ENCODE measurements at regions not wholly inside any gene's neighbourhood (a gene's known extent, or its start where the extent isn't known, plus 50 kb on each side); places are given as distances from the start of the nearest gene placed in this dataset.

DNA sequence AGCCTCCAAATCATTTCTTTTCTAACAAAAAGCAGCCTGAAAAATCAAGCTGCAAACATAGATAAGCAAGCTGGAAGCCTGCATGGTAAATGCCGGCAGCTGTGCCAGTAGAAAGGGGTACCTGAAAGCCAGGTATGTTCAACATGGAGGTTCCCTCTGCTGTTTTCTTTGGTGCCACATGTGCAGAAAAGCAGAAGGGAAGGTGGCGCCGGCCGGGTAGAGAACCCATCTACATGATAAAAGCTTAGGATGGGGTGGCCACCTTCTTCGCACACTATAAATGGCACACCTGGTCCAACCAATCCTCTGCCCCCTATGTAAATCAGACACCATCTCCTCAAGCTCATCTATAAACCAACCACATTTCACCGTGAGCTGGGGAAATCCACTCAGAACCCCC, 268.9 kb upstream of the IRX2 start:
- Histone ChIP-seq H3K9me2 (ENCODE audit: insufficient read depth) (no peaks in the 10 kb centered on the region), H3K36me3 (ENCODE audit: low read depth) (no peaks in the 10 kb centered on the region), H3K9me3 (ENCODE audit: insufficient read depth, low read depth) (no peaks in the 10 kb centered on the region), H3K27ac (no peak overlapping the region), H4K20me1 (ENCODE audit: insufficient read depth) (no peaks in the 10 kb centered on the region), H3K4me3 (no peak overlapping the region), H3F3A (ENCODE audit: insufficient read depth, low read depth) (no peaks in the 10 kb centered on the region), H2AFZ (no peak overlapping the region), H3K4me1 (replicated peaks; ENCODE audit: insufficient read depth) (no peaks in the 10 kb centered on the region), H3K27me3 (ENCODE audit: insufficient read depth, low read depth) (peaks cover 86% of the 10 kb centered on the region), H3K4me2 (no peak overlapping the region), H3K79me2 (ENCODE audit: low read depth) (no peaks in the 10 kb centered on the region)
- DNase-seq: no peak
- ChIA-PET CTCF (no interaction called here), POLR2A (ENCODE audit: unreplicated experiment) (no interaction called here)
- intact Hi-C loops (cut with micrococcal nuclease; ENCODE audit: unreplicated experiment): no loop called here
- TF ChIP-seq CTCF (conservative IDR thresholded peaks at IDR 0.05) (no peak), EZH2 (IDR thresholded peaks at IDR 0.05; ENCODE audit: low read depth) (no peak)
- BruUV-seq (replicated peaks): no TSS peak

- no peaks in the 10 kb centered on the region for H3F3A ChIP-seq (ENCODE audit: insufficient read depth, low read depth)
- H3K79me2 ChIP-seq (ENCODE audit: low read depth): no peaks in the 10 kb centered on the region
- POLR2A ChIA-PET (ENCODE audit: unreplicated experiment): no interaction called here
- no peak overlapping the region for H3K4me3 ChIP-seq
- no peaks in the 10 kb centered on the region for H4K20me1 ChIP-seq (ENCODE audit: insufficient read depth)
- H3K9me3 ChIP-seq (ENCODE audit: insufficient read depth, low read depth): no peaks in the 10 kb centered on the region
- no peaks in the 10 kb centered on the region for H3K36me3 ChIP-seq (ENCODE audit: low read depth)
- DNase-seq: no peak
- H3K4me2 ChIP-seq: no peak overlapping the region
- no peaks in the 10 kb centered on the region for H3K9me2 ChIP-seq (ENCODE audit: insufficient read depth)
- CTCF ChIA-PET: no interaction called here
- intact Hi-C loops (cut with micrococcal nuclease; ENCODE audit: unreplicated experiment): no loop called here
- H3K4me1 ChIP-seq (replicated peaks; ENCODE audit: insufficient read depth): no peaks in the 10 kb centered on the region
- H3K27ac ChIP-seq: no peak overlapping the region
- no peak overlapping the region for H2AFZ ChIP-seq
- TF ChIP-seq EZH2 (IDR thresholded peaks at IDR 0.05; ENCODE audit: low read depth) (no peak), CTCF (conservative IDR thresholded peaks at IDR 0.05) (no peak)
- BruUV-seq (replicated peaks): no TSS peak
- peaks cover 72% of the 10 kb centered on the region for H3K27me3 ChIP-seq (ENCODE audit: insufficient read depth, low read depth)
Measured at GRCh38 chr5:3019045-3019444, 267.6 kb upstream of the IRX2 start.

GRCh38 chr5:3011764-3012017, 260.2 kb upstream of the IRX2 start:
- POLR2A ChIA-PET (ENCODE audit: unreplicated experiment): no interaction called here
- H3K4me2 ChIP-seq: no peak overlapping the region
- intact Hi-C loops (cut with micrococcal nuclease; ENCODE audit: unreplicated experiment): no loop called here
- H3K9me2 ChIP-seq (ENCODE audit: insufficient read depth): no peaks in the 10 kb centered on the region
- peaks cover 54% of the 10 kb centered on the region for H3K27me3 ChIP-seq (ENCODE audit: insufficient read depth, low read depth)
- H3K79me2 ChIP-seq (ENCODE audit: low read depth): no peaks in the 10 kb centered on the region
- no peaks in the 10 kb centered on the region for H3K4me1 ChIP-seq (replicated peaks; ENCODE audit: insufficient read depth)
- H3F3A ChIP-seq (ENCODE audit: insufficient read depth, low read depth): no peaks in the 10 kb centered on the region
- no TSS peak for BruUV-seq (replicated peaks)
- TF ChIP-seq CTCF (conservative IDR thresholded peaks at IDR 0.05) (no peak), EZH2 (IDR thresholded peaks at IDR 0.05; ENCODE audit: low read depth) (no peak)
- no peak for DNase-seq
- no peak overlapping the region for H2AFZ ChIP-seq
- H3K27ac ChIP-seq: no peak overlapping the region
- CTCF ChIA-PET: no interaction called here
- H4K20me1 ChIP-seq (ENCODE audit: insufficient read depth): no peaks in the 10 kb centered on the region
- no peaks in the 10 kb centered on the region for H3K9me3 ChIP-seq (ENCODE audit: insufficient read depth, low read depth)
- H3K36me3 ChIP-seq (ENCODE audit: low read depth): no peaks in the 10 kb centered on the region
- H3K4me3 ChIP-seq: no peak overlapping the region
